22Rv1 (cell line): ENCODE measurements at regions not wholly inside any gene's neighbourhood (a gene's known extent, or its start where the extent isn't known, plus 50 kb on each side); places are given as distances from the start of the nearest gene placed in this dataset.

ENCODE experiments used
- CTCF ChIP-seq: fragments of 450-650 bp; IDR thresholded peaks from 2 replicates; pipeline ENCODE4 v1.5.1; 2017; ENCODE audit warnings: mild to moderate bottlenecking
- ZFX ChIP-seq: fragments of 450-650 bp; IDR thresholded peaks from 2 replicates; pipeline ENCODE4 v1.6.1; 2017; ENCODE audit warnings: antibody characterized with exemption, borderline replicate concordance

DNA sequence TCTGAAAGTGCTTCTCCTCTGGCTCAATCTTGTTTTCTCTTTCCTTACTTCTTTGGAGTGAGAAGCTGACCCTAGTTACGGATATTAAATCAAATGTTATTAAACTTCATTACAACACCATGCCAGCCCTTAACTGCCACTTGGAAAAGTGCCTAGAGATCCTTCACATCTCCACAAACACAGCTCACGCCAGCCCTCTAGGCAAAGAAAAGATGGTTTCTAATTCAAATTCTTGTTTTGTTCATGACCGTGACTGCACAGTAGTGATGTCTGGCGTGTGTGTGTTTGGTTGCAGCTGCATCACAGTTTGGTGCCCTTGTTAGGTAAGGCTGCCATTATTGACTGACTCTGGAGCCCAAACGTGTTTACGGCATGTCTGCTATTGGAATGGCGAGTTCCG, 113.0 kb downstream of the BEGAIN start:
- TF ChIP-seq CTCF (no peak), ZFX (no peak)
